ENCODE measurements at regions not wholly inside any gene's neighbourhood (a gene's known extent, or its start where the extent isn't known, plus 50 kb on each side); places are given as distances from the start of the nearest gene placed in this dataset.

DNA sequence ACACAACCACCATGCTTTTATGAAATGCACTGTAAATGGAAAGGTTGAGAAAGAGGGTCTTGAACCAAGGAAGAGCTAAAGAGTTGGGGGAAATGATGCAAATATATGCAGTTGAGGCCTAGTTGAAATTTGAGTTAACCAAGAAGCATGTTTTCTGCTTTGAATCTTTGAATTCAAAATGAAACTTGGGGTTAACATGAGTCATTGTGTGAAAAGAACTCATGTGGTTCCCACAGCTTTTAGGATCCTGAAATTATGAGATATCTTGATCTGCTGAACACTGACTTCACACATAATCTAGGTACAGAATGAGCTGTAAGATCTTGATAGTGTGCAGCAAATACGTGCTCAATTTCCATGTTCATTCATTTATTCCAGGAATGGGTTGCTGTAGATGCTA is 422.9 kb upstream of the TRIB2 start:
- DNase-seq (ENCODE audit: low read depth) = no peak
- TF ChIP-seq, protein P1, sequence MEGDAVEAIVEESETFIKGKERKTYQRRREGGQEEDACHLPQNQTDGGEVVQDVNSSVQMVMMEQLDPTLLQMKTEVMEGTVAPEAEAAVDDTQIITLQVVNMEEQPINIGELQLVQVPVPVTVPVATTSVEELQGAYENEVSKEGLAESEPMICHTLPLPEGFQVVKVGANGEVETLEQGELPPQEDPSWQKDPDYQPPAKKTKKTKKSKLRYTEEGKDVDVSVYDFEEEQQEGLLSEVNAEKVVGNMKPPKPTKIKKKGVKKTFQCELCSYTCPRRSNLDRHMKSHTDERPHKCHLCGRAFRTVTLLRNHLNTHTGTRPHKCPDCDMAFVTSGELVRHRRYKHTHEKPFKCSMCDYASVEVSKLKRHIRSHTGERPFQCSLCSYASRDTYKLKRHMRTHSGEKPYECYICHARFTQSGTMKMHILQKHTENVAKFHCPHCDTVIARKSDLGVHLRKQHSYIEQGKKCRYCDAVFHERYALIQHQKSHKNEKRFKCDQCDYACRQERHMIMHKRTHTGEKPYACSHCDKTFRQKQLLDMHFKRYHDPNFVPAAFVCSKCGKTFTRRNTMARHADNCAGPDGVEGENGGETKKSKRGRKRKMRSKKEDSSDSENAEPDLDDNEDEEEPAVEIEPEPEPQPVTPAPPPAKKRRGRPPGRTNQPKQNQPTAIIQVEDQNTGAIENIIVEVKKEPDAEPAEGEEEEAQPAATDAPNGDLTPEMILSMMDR (conservative IDR thresholded peaks at IDR 0.05; ENCODE audit: low read depth, low read length) = no peak
- no peak overlapping the region for H3K4me3 ChIP-seq (ENCODE audit: low read depth, low read length)

DNA sequence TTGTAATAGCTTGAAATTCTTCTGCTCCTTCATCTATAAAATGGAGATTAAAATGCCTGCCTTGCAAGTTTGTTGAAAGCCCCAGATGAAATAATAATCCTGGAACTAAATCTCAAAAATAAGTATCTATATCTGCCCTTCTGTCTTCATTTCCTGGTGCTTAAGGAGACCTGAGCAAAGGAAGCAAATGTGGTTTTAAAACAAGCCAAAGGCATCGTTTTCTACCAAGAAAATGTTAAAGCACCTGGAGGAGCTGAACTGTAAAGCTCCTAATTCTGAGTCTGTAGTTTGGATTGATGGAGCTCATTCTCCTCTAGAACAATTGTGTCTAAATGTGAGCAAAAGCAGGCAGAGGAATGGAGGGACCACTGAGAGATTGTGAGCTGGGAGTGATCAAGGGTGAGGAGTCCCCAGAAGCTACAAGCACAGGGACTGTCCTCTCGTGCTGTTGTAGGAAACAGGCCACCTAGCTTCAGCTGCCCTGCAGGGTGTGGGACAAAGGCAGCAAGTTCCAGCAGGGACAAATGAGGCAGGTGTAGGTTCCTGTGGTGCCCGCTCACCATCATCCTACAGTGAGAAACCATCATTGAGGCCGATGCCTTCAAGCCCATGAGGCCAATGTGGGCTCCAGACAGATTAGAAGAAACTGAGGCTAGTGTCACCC is 420.7 kb upstream of the TRIB2 start:
- H3K4me3 ChIP-seq (ENCODE audit: low read depth, low read length) = no peak overlapping the region

DNA sequence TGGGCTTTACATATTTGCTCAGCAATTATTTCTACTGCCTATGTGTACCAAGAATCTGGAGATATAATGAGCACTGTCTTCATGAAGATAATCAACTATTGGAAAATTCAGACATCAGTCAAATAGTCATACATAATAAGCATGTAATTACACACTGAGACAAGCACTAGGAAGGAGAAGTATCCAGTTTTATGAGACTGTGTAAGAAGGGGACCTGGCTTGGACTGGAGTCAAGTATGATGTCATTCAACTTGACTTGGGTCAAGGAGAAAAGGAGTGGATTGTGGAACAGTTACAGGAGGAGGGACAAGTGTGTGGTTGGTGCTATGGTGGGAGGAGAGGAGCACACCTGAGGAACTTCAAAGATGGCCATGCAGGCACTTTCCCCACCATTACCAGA is 419.8 kb upstream of the TRIB2 start:
- TF ChIP-seq, protein P1 (conservative IDR thresholded peaks at IDR 0.05; ENCODE audit: low read depth, low read length) = no peak
- no peak for DNase-seq (ENCODE audit: low read depth)

More for the DNA sequence above, 420.7 kb upstream of the TRIB2 start:
- no peak for DNase-seq (ENCODE audit: low read depth)
- TF ChIP-seq, protein P1 (conservative IDR thresholded peaks at IDR 0.05; ENCODE audit: low read depth, low read length) = no peak

DNA sequence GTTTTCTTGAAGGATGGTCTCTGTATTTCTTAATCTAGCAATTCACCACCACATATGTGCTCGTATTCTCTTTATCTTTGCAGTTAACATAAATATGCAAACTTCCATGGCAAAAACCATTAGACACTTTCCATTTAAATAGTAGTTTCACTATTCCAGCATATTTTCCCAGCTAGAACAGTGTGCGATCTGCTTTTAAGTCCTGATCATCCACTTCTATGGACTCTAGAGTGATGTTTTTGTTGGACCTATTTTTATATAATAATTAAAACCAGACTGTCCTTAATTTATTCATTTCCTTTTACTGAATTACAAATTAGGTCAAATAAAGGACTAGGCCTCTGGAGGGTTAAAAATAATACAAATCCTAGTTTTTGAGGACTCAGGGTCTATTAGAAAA is 418.4 kb upstream of the TRIB2 start:
- DNase-seq (ENCODE audit: low read depth) = no peak
- TF ChIP-seq, protein P1 (conservative IDR thresholded peaks at IDR 0.05; ENCODE audit: low read depth, low read length) = no peak
- no peak overlapping the region for H3K4me3 ChIP-seq (ENCODE audit: low read depth, low read length)

More for the DNA sequence above, 419.8 kb upstream of the TRIB2 start:
- no peak overlapping the region for H3K4me3 ChIP-seq (ENCODE audit: low read depth, low read length)

DNA sequence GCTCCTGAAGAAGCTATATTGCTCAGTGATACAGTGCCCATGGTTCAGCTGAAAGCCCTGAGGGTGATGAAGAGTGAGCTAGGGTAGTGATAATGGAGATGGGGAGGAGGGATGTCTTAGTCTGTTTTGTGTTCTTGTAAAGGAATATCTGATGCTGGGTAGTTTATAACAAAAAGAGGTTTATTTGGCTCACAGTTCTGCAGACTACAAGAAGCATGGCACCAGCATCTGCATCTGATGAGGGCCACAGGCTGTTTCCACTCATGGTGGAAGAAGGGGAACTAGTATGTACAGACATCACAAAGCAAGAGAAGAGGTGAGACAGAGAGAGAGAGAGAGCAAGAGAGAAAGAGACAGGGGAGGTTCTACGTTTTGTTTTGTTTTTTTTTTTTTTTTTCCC is 417.3 kb upstream of the TRIB2 start:
- no peak overlapping the region for H3K4me3 ChIP-seq (ENCODE audit: low read depth, low read length)
- no peak for DNase-seq (ENCODE audit: low read depth)
- TF ChIP-seq, protein P1 (conservative IDR thresholded peaks at IDR 0.05; ENCODE audit: low read depth, low read length) = no peak

DNA sequence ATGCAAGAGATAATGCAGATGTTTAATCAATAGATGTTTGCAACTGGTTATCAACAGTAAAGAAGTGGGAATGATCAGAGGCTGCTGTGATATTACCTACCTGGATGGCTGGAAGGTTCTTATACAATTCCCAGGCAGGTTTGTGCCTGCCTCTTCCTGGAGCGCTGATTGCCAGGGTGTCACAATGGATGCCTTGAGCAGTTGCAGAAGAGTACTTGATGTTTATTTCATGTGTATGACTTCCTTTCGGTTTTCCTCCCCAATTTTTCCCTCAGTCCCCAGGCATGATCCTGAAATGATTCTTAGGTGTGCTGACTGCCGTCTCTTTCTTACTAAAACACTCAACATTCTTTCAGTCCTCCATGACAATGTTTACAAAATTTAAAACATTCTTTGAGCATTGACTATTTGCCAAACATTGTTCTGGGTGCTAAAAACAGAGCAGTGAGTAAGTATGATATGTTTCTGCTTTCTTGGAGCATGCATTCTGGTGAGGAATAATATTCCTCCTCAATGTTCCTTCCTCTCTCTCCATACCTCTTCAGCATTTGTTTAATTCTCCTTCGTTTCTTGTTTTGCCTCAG is 416.6 kb upstream of the TRIB2 start:
- no peak overlapping the region for H3K4me3 ChIP-seq (ENCODE audit: low read depth, low read length)
- TF ChIP-seq, protein P1 (conservative IDR thresholded peaks at IDR 0.05; ENCODE audit: low read depth, low read length) = no peak
- no peak for DNase-seq (ENCODE audit: low read depth)

DNA sequence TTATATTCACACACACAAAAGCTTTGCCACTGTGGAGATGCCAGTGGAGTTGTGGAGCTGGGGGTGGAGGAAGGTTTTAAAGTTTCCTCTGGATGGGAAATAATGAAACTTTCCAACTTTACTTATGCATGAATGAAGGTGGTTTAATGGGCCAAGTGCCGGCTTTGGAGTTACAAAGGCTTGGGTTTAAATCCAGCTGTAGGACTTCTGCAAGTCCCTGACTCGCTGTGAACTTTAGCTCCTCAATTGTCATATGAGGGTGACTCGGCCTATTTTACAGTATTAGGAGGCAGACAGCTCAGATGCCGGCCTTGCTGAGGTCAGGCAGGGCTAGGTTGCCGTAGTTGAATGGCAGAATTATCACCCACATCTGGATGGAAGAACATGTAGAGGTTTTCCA is 415.8 kb upstream of the TRIB2 start:
- TF ChIP-seq, protein P1 (conservative IDR thresholded peaks at IDR 0.05; ENCODE audit: low read depth, low read length) = no peak
- H3K4me3 ChIP-seq (ENCODE audit: low read depth, low read length) = no peak overlapping the region
- DNase-seq (ENCODE audit: low read depth) = no peak

Data from epithelial cell of proximal tubule (primary cell).